GM21786 (cell line): ENCODE measurements at regions not wholly inside any gene's neighbourhood (a gene's known extent, or its start where the extent isn't known, plus 50 kb on each side); places are given as distances from the start of the nearest gene placed in this dataset.
"Not testable (repeated sequence)": the region's sequence is repeated elsewhere in the genome, so short reads cannot be mapped to it uniquely, and the experiment has no call there.

Source experiments
- ATAC-seq: cut with Tn5 transposase; IDR thresholded peaks from one replicate; pipeline ENCODE4 v1.9.1; 2021; ENCODE audit not compliant: unreplicated experiment

DNA sequence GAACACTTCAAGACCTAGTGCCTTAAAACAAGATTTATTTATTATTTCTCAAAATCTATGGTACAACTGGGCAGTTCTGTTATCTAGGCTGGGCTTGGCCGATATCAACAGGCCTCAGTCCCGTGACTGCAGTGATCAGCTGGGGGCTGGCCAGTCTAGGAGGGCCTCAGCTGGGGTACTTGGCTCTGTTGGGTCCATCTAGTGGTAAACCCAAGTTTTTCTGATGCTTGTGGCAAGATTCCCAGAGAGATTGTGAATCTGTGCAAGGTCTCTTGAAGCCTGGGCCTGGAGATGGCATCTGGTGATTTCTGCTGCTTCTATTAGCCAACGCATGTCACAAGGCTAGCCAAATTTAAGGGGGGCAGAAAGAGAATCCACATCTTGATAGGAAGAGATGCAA lies 482.4 kb upstream of the SGO1 start:
- ATAC-seq: no peak

DNA sequence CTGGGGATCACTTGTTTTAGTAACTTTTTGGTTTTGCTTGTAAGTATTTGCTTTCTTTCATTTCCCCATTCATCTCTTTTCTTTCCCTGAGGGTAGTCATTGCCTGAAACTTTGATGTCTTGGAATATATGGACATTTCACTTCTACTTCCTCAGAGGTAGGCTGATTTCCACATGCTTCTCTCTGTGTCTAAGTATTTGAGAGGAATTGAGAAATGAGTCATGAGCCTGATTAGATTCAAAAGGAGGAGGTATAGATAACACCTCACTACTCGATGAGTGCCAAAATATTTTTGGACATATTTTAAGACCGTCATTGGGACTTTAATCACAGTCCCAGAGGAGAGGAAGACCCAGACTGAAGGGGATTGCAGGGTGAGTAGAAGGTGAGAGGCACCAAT lies 480.1 kb upstream of the SGO1 start:
- no peak for ATAC-seq

DNA sequence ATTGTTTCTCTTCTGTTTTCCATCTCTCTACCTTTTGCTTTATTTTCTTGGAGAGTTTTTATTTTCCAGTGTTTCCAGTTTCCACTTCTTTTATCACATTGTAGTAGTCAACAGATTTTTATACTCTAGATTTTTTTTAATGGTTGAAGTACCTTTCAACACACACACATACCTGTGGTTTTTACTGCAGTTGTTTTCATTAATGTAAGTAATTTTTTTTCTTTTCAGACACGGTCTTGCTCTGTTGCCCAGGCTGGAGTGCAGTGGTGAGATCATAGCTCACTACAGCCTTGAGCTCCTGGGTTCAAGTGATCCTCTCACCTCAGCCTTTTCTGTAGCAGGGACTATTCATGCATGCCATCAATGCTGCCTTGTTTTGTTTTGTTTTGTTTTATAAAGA lies 472.5 kb upstream of the SGO1 start:
- no peak for ATAC-seq

DNA sequence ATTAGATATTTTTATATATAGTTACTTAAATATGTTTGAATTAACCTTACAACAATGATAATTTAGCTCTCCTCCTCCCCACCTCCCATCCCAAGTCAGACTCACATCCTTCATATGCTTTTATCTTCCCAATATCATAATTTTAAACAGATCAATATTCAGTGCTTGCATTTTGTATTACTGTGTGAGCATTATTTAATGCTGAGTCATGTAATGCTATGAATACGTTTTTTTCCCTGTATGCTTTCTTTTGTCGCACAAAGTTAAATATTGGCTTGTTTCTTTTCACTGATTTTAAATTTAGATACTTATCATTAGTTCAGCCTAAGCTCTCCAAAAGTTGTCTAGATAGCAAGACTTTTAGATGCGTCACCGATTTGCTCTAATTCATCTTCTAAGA lies 471.6 kb upstream of the SGO1 start:
- ATAC-seq: no peak

DNA sequence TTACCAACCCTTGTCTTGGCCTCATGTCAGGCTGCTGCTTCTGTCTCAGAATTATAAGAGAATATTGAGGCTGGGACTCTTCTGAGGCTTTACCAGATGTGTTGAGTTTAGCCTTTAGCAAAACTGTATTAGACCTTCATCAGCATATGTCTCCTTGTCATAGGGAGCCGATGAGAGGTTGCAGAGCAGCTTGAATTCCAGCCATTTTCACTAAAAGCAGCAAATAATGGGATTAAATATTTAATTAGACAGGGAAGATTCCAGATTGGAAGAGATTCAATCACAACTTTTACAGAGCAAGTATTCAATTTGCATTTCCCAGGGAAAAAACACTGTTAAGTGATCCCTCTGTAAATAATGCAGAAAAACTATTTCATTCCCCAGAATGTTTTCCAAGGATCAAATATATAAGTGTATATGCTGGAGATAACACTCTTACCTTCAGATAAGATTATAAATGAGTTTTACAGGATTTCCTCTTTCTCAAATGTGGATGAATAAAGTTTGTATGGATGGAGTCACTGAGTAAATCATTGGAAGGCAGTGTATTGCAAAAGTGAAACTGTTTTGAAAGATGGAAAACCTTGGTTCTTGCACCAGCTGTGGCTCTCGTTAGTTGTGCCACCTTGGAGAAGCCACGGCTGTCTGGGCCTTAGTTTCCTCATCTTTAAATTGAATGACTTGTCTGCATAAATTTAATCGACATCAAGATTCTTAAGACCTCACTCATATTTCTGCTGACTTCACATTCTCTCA lies 466.4 kb upstream of the SGO1 start:
- no peak for ATAC-seq

DNA sequence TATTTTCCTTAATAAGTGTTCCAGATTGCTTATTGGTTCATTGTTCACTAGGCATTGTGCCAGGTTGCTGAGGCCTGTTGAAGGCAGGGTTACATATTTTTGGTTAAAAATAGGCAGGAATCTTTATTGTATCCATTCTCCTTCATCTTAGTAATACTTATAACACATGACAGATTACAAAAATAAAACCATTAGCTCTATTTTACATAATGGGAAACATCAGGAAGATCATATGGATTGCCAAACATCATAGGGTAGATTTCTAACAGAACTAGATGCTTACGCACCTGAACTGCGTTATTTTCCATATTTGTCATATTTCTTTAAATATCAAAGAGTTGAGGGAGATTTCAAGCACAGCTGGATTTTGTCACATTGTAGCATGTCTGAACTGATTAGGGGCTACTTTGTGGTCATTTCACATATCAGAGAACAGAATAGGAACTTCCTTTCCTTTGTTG lies 462.9 kb upstream of the SGO1 start:
- no peak for ATAC-seq

DNA sequence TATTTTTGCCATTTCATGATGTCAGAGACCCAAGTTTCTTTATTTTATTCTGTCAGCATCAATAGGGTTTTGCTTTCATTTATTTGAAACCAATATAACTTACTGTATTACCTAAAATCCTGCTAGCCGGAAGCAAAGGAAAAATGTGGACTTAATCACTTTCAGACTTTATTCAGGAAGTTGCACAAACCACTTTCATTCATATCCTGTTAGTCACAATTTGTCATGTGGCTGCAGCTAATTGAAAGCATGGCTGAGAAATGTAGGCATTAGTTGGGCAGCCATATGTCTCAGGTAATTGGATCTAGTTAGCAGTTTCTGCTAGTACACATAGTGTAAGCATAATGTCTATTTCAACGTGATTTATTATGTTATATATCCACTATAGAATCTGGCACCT lies 462.3 kb upstream of the SGO1 start:
- no peak for ATAC-seq

DNA sequence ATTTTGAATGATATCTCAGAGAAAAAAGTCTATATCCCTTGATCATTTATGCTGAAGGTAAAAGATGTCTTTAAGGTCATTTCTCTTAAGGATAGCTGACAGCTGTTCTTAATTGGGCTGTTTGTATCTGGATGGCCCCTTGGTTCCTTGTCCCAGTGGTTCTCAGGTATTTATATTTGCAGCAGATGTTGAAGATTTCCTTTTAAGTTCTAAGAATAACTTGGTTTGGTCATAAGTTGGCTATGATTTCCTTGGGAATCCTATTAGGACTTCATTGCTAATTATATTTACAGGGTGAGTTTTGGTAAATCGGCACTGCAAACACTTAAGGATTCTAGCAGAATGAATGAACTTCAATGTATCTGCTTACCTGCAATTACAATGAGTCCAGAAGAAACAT lies 460.4 kb upstream of the SGO1 start:
- ATAC-seq: no peak

DNA sequence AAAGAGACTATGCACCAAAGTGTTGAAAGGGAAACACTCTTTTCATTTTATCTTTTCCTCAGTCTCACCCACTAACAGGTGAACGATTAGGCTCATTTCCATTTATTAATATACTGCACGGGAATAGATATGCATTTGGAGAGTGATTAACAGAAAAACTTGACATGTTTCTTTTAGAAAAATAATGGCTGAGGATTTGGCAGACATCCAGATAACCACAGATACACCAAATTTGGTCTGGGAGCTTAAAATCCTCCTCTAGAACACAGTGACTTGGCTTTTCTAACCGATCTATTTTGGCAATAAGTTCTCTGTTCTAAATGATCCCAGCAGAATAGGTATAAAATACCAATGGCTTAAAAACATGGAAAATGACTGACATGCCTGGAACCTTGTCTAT lies 459.3 kb upstream of the SGO1 start:
- ATAC-seq: no peak

DNA sequence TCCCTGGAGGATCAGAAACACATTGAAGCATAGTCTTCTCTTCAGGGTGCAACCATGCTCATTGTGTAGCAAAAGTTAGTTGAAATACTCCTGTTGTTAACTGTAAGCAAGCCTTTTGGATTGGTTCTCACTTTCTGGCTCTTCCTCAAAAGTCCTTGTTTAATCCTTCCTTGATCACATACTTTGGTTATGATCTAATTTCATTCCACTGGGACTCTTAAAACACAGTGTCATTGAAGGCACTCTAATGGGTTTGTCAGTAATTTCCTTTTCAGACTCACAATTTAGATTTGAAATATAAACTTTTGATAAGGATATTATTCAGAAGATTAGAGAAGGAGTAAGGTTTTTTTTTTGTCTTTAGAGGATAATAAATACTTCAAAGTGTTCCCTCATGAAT lies 451.7 kb upstream of the SGO1 start:
- no peak for ATAC-seq

DNA sequence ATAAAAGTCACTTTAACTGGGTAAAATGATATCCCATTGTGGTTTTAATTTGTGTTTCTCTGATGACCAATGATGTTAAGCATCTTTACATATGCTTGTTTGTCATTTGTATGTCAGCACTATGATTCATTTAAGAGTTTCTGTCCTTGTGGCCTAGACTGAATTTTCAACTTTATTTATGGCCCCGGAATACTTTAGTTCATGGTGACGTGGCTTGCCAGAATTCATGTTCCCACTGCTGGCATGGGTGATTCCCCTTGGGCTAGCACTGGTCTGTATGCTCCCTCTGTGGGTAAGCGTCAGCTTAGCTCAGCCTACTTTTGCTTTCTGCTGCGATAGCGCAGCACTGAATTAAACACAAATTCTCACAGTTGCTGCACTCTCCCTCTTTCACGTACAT lies 436.3 kb upstream of the SGO1 start:
- ATAC-seq: no peak

DNA sequence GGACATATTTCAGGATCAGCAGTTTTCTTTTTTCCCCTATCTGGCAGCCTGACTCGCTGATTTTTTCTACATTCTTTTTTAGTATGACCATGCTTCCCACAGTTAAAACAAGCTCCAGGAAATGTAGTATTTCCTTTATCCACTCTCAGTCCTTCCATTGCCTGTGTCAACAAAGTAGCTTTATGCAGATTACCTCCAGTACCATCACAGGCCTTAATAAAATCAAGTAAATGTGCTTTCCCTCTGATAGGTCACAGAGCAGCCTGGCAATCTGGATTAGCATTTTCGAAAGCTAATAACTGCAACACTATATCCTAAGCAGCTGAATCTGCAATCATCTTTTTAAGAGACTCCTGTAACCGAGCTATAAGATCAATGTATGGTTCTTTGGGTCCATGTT lies 432.6 kb upstream of the SGO1 start:
- not testable (repeated sequence) for ATAC-seq

DNA sequence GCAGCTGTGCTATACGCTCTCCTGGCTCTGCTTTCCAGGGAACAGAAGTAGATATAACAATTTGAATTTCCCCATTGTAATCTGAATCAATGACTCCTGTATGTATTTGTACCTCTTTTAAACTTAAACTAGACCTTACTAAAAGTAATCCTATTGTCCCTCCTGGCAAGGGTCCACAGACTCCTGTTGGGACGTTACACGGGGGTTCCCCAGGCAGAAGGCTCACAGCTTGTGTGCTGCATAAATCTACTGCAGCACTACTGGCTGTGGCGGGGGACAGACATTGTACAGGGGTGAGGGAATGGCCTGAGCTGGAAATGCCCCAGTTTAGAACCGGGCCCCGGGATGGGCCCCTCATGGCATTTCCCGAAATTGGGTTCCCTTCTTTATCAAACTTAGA lies 432.2 kb upstream of the SGO1 start:
- not testable (repeated sequence) for ATAC-seq

DNA sequence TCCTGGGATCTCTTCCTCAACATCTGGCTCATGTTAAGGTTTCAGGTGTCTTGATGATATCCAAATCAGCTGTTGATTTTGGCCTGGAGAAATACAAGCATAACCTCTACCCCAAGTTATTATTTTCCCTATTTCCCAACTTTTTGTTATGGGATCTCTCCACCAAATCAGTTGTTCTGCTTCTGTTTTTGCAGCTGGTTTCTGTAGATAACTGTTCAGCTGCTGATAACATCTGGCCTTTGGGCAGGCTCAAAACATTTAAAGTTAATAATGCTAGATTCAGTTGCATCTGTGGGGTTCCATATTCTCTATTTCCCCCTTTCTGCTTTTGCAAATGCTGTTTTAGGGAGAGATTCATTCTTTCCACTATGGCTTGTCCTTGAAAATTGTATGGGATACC lies 430.0 kb upstream of the SGO1 start:
- ATAC-seq: not testable (repeated sequence)

DNA sequence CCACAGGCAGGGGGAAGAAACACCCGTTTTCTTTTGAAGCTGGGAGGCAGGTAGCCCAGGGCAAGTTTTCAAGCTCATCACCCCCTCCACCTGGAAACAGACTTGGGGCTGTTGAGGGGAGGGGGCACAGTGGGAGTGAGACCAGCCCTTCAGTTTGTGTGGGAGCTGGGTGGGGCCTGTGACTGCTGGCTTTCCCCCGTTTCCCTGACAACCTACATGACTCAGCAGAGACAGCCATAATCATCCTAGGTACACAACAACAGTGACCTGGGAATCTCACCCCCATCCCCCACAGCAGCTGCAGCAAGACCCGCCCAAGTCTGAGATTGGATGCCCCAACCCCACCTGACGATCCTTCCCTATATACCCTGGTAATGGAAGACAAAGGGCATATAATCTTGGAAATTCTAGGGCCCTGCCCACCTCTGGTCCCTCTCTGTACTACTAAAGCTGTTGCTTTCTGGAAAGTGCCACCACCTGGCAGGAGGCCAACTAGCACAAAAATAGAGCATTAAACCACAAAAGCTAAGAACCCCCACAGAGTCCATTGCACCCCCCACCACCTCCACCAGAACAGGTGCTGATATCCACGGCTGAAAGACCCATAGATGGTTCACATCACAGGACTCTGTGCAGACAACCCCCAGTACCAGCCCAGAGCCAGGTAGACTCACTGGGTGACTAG lies 422.2 kb upstream of the SGO1 start:
- ATAC-seq: no peak

DNA sequence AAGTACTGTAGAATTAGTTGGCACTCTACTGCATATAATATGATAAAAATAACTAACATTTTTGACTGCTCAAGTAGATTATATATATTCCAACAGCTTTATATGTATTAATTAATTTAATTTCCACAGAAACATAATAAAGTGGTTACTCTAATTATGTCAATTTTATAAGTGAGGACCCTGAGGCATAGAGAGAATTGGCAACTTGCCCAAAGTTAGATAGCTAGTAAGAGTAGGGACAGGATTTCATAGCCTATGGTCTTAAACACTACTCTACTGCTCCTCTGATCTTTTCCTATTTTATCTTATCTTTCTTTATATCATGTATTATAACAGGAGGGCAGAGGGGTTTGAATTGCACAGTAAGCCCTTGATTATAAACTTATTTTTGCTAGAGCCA lies 418.7 kb upstream of the SGO1 start:
- no peak for ATAC-seq

DNA sequence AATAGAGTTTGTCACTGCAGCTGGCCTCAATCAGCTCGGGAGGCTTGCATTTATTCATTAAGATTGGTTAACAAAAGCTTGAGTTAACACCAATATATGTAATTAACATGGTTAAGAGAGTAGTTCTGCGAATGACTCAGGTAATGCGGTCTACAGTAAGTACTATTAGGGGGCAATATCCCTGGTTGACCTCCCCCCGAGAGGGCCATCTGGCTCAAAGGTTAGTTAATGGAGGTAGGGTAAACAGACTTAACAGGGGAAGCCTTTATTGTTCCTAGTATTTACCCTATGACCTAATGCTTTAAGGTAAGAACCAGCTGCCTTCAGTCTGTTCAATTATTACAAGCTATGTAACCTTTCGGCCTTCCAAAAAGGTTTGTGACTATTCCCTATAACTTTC lies 403.3 kb upstream of the SGO1 start:
- ATAC-seq: no peak

DNA sequence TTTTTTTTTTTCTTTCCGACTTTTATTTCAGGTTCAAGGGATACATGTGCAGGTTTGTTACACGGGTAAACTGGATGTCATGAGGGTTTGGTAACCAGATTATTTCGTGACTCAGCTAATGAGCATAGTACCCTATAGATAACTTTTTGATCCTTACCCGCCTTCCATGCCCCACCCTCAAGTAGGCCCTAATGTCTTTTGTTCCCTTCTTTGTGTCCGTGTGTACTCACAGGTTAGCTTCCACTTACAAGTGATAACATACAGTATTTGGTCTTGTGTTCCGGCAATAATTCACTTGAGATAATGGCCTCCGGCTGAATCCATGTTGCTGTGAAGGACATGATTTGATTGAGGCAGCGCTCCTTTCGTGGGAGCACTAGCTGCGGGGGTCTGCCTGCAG lies 402.8 kb upstream of the SGO1 start:
- ATAC-seq: no peak

DNA sequence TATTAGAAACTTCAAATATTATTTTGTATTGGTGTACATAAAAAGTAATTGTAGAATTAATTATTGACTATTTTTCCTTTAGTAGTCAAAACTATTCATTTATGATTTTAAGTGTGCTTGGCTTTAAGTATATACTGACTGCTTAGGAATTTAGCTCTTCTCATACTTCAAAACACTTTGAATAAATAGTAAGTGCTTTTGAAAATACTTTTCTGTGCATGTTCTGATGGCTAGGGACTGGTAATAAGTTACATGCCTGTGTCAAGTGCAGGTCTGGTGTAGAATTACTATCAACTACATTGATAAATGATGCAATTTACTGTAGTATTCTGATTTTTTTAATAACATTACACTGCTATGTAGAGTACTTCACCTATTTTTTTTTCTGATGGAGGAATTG lies 397.6 kb upstream of the SGO1 start:
- ATAC-seq: no peak

DNA sequence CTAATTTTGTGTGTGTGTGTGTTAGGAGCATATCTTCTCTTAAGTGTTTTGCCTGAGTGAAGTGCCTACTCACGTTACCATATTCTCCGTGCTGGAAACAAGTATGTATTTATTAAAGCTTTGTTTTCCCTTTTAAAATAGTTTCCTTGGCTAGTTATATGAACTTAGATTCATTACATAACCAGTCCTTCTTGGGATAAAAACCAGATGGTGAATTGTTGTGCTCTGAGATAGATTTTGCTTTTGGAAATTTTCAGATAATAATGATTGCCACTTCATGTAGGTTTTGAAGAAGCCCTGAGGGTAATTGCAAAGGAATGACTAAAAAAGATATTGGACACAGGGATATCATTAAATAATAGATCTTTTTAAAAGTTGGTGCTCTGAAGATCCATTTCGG lies 390.2 kb upstream of the SGO1 start:
- ATAC-seq: no peak

DNA sequence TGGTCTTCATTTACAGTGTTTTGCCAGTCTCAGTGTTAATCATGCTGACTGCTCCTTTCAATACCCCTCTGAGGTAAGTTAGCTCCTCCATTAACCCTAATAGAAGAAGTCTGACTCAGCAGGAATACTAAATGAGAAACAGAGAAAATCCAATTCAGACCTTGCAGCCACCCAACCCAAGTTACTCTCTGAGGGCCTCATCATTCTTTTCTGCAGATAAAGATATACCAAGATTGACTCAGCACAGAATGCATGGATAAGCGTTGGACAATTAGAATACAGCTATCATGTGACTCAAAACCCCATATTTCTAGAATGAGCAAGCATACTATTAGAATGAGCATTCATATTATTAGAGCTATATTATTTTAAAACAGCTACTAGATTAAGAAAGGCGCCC lies 389.1 kb upstream of the SGO1 start:
- ATAC-seq: no peak

DNA sequence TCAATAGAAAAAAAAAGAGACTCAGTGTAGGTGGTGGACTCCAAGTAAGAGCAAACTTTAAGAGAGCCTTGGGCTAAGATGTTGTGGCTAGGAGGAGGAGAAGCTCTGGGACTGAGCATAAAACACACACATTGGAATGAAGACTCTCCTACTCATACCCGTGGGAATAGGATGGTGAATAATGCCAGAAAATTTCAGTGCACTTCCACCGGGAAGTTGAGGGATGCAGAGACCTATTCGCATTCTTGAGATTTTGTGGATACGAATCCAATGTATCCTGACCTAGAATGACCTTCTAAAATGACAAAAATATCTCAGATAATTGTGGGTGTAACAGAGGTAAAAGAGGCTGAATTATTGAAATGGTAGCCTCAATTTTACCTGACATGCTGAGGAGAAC lies 388.7 kb upstream of the SGO1 start:
- no peak for ATAC-seq

DNA sequence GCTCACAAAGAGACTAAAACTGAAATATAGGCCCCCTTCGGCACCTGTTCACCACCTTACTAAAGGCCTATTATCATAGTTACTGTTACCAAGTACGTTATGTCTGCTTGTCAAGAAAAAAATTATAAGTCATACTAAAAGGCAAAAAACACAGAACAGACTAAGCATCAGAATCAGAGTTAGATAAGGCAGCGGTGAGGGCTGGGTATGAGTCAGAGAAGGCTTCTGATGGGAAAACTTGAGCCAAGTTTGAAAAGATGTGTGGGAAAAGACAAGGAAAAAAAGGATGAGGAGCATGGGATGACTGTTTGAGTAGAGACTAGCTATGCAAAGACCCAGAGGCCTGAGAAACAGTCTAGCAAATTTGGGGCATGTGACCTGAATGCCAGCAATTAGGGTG lies 387.2 kb upstream of the SGO1 start:
- no peak for ATAC-seq
